IMR-90 (cell line): ENCODE measurements at regions not wholly inside any gene's neighbourhood (a gene's known extent, or its start where the extent isn't known, plus 50 kb on each side); places are given as distances from the start of the nearest gene placed in this dataset.

Experiments
- ATAC-seq: fragments of 200-7000 bp; cut with Tn5 transposase; 2 replicates; pipeline ENCODE4 v1.9.1; 2020; ENCODE audit warnings: low read depth, mild to moderate bottlenecking, moderate library complexity
- BruUV-seq: library from RNA; stranded (reverse); fragments of 400-500 nt; replicated peaks from 2 replicates; lab custom pipeline; 2021; lab: Mats Ljungman, UMichigan
- CTCF ChIA-PET: fragments of 300-600 bp; formaldehyde crosslinking; extraction: SDS; loops from one replicate; lab custom pipeline; 2021; ENCODE audit warnings: antibody characterized with exemption; lab: Yijun Ruan, JAX
- POLR2A ChIA-PET: fragments of 300-600 bp; sonication (Branson Sonifier 250); formaldehyde crosslinking; loops from one replicate; lab custom pipeline; 2022; ENCODE audit warnings: antibody characterized with exemption; ENCODE audit not compliant: unreplicated experiment; lab: Charles Lee
- DNase-seq: peaks from one replicate; pipeline ENCODE4 v3.0.0; 2013
- H2AFZ ChIP-seq: replicated peaks from 2 replicates; pipeline ENCODE3; 2013; ENCODE audit warnings: low read length, mild to moderate bottlenecking; ENCODE audit not compliant: poor library complexity
- H2AK5ac ChIP-seq: 2 replicates; pipeline ENCODE4 v1.6.1; 2013; ENCODE audit warnings: low read depth, low read length, inconsistent platforms
- H2AK9ac ChIP-seq: replicated peaks from 2 replicates; pipeline ENCODE3; 2013; ENCODE audit warnings: mild to moderate bottlenecking, low read depth, low read length, moderate library complexity; ENCODE audit not compliant: poor library complexity
- H2BK120ac ChIP-seq: 2 replicates; pipeline ENCODE4 v1.6.1; 2013; ENCODE audit warnings: low read depth, low read length, inconsistent platforms
- H2BK15ac ChIP-seq: 3 replicates; pipeline ENCODE4 v1.6.1; 2013; ENCODE audit warnings: low read depth, low read length, inconsistent platforms
- H2BK20ac ChIP-seq: 2 replicates; pipeline ENCODE4 v1.6.1; 2013; ENCODE audit warnings: low read depth, mild to moderate bottlenecking, inconsistent platforms, low read length, moderate library complexity
- H2BK5ac ChIP-seq: 2 replicates; pipeline ENCODE4 v1.6.1; 2013; ENCODE audit warnings: mild to moderate bottlenecking, low read depth, low read length, inconsistent platforms; ENCODE audit not compliant: poor library complexity, severe bottlenecking
- H3K14ac ChIP-seq: replicated peaks from 2 replicates; pipeline ENCODE4 v1.6.1; 2013; ENCODE audit warnings: low read depth, low read length, inconsistent platforms
- H3K18ac ChIP-seq: 2 replicates; pipeline ENCODE4 v1.6.1; 2013; ENCODE audit warnings: low read depth, low read length, control low read depth
- H3K23ac ChIP-seq: 2 replicates; pipeline ENCODE4 v1.6.1; 2013; ENCODE audit warnings: low read depth, low read length, inconsistent platforms
- H3K27ac ChIP-seq: 2 replicates; pipeline ENCODE4 v1.5.1; 2013; ENCODE audit warnings: mild to moderate bottlenecking, control low read depth, low read length; ENCODE audit not compliant: insufficient read depth
- H3K27me3 ChIP-seq: 2 replicates; pipeline ENCODE4 v1.6.1; 2013; ENCODE audit warnings: low read length; ENCODE audit not compliant: control insufficient read depth, insufficient read depth
- H3K36me3 ChIP-seq: 2 replicates; pipeline ENCODE4 v1.6.1; 2013; ENCODE audit warnings: low read length, mixed read lengths; ENCODE audit not compliant: control insufficient read depth, insufficient read depth
- H3K4ac ChIP-seq: 2 replicates; pipeline ENCODE4 v1.6.1; 2013; ENCODE audit warnings: low read depth, low read length, inconsistent platforms
- H3K4me1 ChIP-seq: 2 replicates; pipeline ENCODE4 v1.6.1; 2013; ENCODE audit warnings: low read length, mixed read lengths; ENCODE audit not compliant: control insufficient read depth, insufficient read depth
- H3K4me2 ChIP-seq: 2 replicates; pipeline ENCODE4 v1.6.1; 2013; ENCODE audit warnings: low read depth, mild to moderate bottlenecking, control low read depth, low read length, moderate library complexity
- H3K4me3 ChIP-seq: 2 replicates; pipeline ENCODE4 v1.5.1; 2013; ENCODE audit warnings: low read depth, mild to moderate bottlenecking, control low read depth, low read length, moderate library complexity; ENCODE audit not compliant: insufficient read depth
- H3K56ac ChIP-seq: 2 replicates; pipeline ENCODE4 v1.6.1; 2013; ENCODE audit warnings: low read length, inconsistent platforms; ENCODE audit not compliant: insufficient read depth; ENCODE audit errors: extremely low read depth
- H3K79me1 ChIP-seq, 2 experiments: 2 replicates each; pipeline ENCODE4 v1.6.1; 2013; ENCODE audit warnings: low read length in 2 of 2, inconsistent platforms in 1 of 2, low read depth in 1 of 2
- H3K9ac ChIP-seq: 2 replicates; pipeline ENCODE4 v1.6.1; 2013; ENCODE audit warnings: low read depth, low read length, control low read depth
- H3K9me1 ChIP-seq: 2 replicates; pipeline ENCODE4 v1.6.1; 2013; ENCODE audit warnings: low read length, inconsistent platforms; ENCODE audit not compliant: insufficient read depth
- H3K9me3 ChIP-seq: 2 replicates; pipeline ENCODE4 v1.6.1; 2013; ENCODE audit warnings: low read length; ENCODE audit not compliant: control insufficient read depth, insufficient read depth
- H4K20me1 ChIP-seq: 2 replicates; pipeline ENCODE4 v1.6.1; 2013; ENCODE audit warnings: low read length, inconsistent platforms; ENCODE audit not compliant: insufficient read depth
- H4K5ac ChIP-seq: 2 replicates; pipeline ENCODE4 v1.6.1; 2013; ENCODE audit warnings: mild to moderate bottlenecking, low read depth, low read length, control low read depth
- H4K8ac ChIP-seq, 2 experiments: 2 replicates each; pipeline ENCODE4 v1.6.1; 2013; ENCODE audit warnings: low read depth in 2 of 2, low read length in 2 of 2, control low read depth in 1 of 2, inconsistent platforms in 1 of 2
- H4K91ac ChIP-seq: 2 replicates; pipeline ENCODE4 v1.6.1; 2013; ENCODE audit warnings: low read depth, low read length, inconsistent platforms; ENCODE audit not compliant: insufficient read depth
- BHLHE40 ChIP-seq: fragments of 150-350 bp; IDR thresholded peaks from 2 replicates; pipeline ENCODE4 v1.6.1; 2016; ENCODE audit warnings: mild to moderate bottlenecking, low read depth, low read length
- CEBPB ChIP-seq: IDR thresholded peaks from 2 replicates; pipeline ENCODE4 v1.6.1; 2012; ENCODE audit warnings: low read depth, low read length, improper control_type of control experiment
- CTCF ChIP-seq: conservative IDR thresholded peaks from 2 replicates; pipeline ENCODE4 v1.5.1; 2012; ENCODE audit warnings: mild to moderate bottlenecking, low read depth, low read length, improper control_type of control experiment
- ELK1 ChIP-seq: fragments of 150-350 bp; IDR thresholded peaks from 2 replicates; pipeline ENCODE4 v1.6.1; 2016; ENCODE audit warnings: low read depth, mild to moderate bottlenecking, low read length, moderate library complexity, borderline replicate concordance
- FOS ChIP-seq: fragments of 150-350 bp; IDR thresholded peaks from 2 replicates; pipeline ENCODE4 v1.6.1; 2016; ENCODE audit warnings: low read depth, low read length
- MAFK ChIP-seq: IDR thresholded peaks from 2 replicates; pipeline ENCODE4 v1.6.1; 2012; ENCODE audit warnings: low read depth, low read length, improper control_type of control experiment
- NFE2L2 ChIP-seq: fragments of 150-350 bp; IDR thresholded peaks from 2 replicates; pipeline ENCODE4 v1.6.1; 2016; ENCODE audit warnings: low read depth, mild to moderate bottlenecking, low read length
- POLR2A ChIP-seq: IDR thresholded peaks from 2 replicates; pipeline ENCODE4 v1.6.1; 2012; ENCODE audit warnings: mild to moderate bottlenecking, low read depth, low read length
- RAD21 ChIP-seq: IDR thresholded peaks from 2 replicates; pipeline ENCODE4 v1.6.1; 2012; ENCODE audit warnings: low read length, improper control_type of control experiment
- RCOR1 ChIP-seq: IDR thresholded peaks from 2 replicates; pipeline ENCODE4 v1.6.1; 2012; ENCODE audit warnings: mild to moderate bottlenecking, low read length, improper control_type of control experiment; ENCODE audit not compliant: insufficient replicate concordance
- RFX5 ChIP-seq: IDR thresholded peaks from 2 replicates; pipeline ENCODE4 v1.8.0; 2012; ENCODE audit warnings: low read depth, mild to moderate bottlenecking, low read length, moderate library complexity
- SMC3 ChIP-seq: fragments of 150-350 bp; IDR thresholded peaks from 2 replicates; pipeline ENCODE4 v1.6.1; 2016; ENCODE audit warnings: low read depth, mild to moderate bottlenecking, antibody characterized with exemption, low read length, moderate library complexity
- WGBS, 2 experiments: methylation state at CpG; one replicate each; pipeline versions ENCODE4 v1.1.5 to v1.1.7; 2013; ENCODE audit warnings: missing lambda C conversion rate in 2 of 2; ENCODE audit not compliant: insufficient read length in 1 of 2; ENCODE audit errors: extremely low coverage in 2 of 2; 5-methylcytosine and 5-hydroxymethylcytosine counted together
- dilution Hi-C: fragments of 300-500 bp; cut with HindIII; formaldehyde crosslinking; loops from one replicate; pipeline ENCODE4 v1.14.3; 2018; ENCODE audit warnings: low sequenced_read_pairs; ENCODE audit not compliant: unreplicated experiment
- in situ Hi-C: fragments of 300-500 bp; cut with MboI; formaldehyde crosslinking; loops from 3 replicates; pipeline ENCODE4 v1.14.3; 2019; ENCODE audit warnings: low sequenced_read_pairs, inconsistent platforms, mixed read lengths
- intact Hi-C: fragments of 100-400 bp; cut with micrococcal nuclease; formaldehyde crosslinking; loops from 2 replicates; pipeline ENCODE4 v1.10.0; 2022

- ChIA-PET CTCF (no interaction called here), POLR2A (no interaction called here)
- intact Hi-C loops, result no loop called here
- H2BK5ac ChIP-seq, result no peak overlapping the region
- H3K4me2 ChIP-seq, result no peak overlapping the region
- H3K23ac ChIP-seq, result no peak overlapping the region
- H2AFZ ChIP-seq, result peak overlapping the region; percentile 37
- in situ Hi-C loops, result no loop called here
- WGBS, 2 experiments, result 7% methylated on average over 2 of the region's 7 CpGs; no CpG with 5 or more reads in 1 of the 2 experiments
- H3K18ac ChIP-seq, result no peak overlapping the region
- no peak overlapping the region for H4K5ac ChIP-seq
- H4K91ac ChIP-seq, result no peak overlapping the region
- H2BK15ac ChIP-seq, result no peak overlapping the region
- H3K4ac ChIP-seq, result no peak overlapping the region
- no peak overlapping the region for H2BK20ac ChIP-seq
- H3K9me1 ChIP-seq, result no peaks in the 10 kb centered on the region
- BruUV-seq, result no TSS peak
- DNase-seq (no peak), ATAC-seq (no peak)
- no peak overlapping the region for H3K56ac ChIP-seq
- H3K79me1 ChIP-seq, result no peaks in the 10 kb centered on the region
- dilution Hi-C loops, result no loop called here
- TF ChIP-seq RAD21 (no peak), POLR2A (no peak), MAFK (no peak), CTCF (no peak), RCOR1 (no peak), BHLHE40 (no peak), CEBPB (no peak), FOS (no peak), RFX5 (no peak), NFE2L2 (no peak), ELK1 (no peak), SMC3 (no peak)
- no peak overlapping the region for H3K9ac ChIP-seq
- no peak overlapping the region for H2AK5ac ChIP-seq
- no peak overlapping the region for H4K8ac ChIP-seq
- peaks cover 6% of the 10 kb centered on the region; the same call in 1 of the 2 replicates for H3K27me3 ChIP-seq
- no peak overlapping the region for H2BK120ac ChIP-seq
- H3K27ac ChIP-seq, result no peak overlapping the region
- no peak overlapping the region for H3K14ac ChIP-seq
- no peaks in the 10 kb centered on the region for H4K20me1 ChIP-seq
- H2AK9ac ChIP-seq, result no peak overlapping the region
- no peaks in the 10 kb centered on the region for H3K4me1 ChIP-seq
- no peak overlapping the region for H3K4me3 ChIP-seq
- H3K9me3 ChIP-seq, result no peaks in the 10 kb centered on the region
- H3K36me3 ChIP-seq, result no peaks in the 10 kb centered on the region
These were observed 74.8 kb upstream of the PIEZO2 start for GRCh38 chr18:11224153-11224552.
